ENCODE measurements at regions not wholly inside any gene's neighbourhood (a gene's known extent, or its start where the extent isn't known, plus 50 kb on each side); places are given as distances from the start of the nearest gene placed in this dataset.
"Not testable (repeated sequence)": the region's sequence is repeated elsewhere in the genome, so short reads cannot be mapped to it uniquely, and the experiment has no call there.

GRCh38 chr1:43108080-43108479 lies 64.0 kb downstream of the EBNA1BP2 start:
- no peak for TF ChIP-seq CTCF (IDR thresholded peaks at IDR 0.05; ENCODE audit: insufficient read depth, low read length, poor library complexity, severe bottlenecking)
- Histone ChIP-seq H3K27me3 (replicated peaks; ENCODE audit: control insufficient read depth, insufficient read depth, low read length) (no peaks in the 10 kb centered on the region), H3K4me3 (replicated peaks; ENCODE audit: low read depth, low read length) (no peak overlapping the region), H3K36me3 (ENCODE audit: control insufficient read depth, insufficient read depth, low read length) (no peaks in the 10 kb centered on the region)
- no peak for DNase-seq (ENCODE audit: extremely low read depth, insufficient read length)

GRCh38 chr1:43107664-43108063 lies 64.4 kb downstream of the EBNA1BP2 start:
- no peak for TF ChIP-seq CTCF (IDR thresholded peaks at IDR 0.05; ENCODE audit: insufficient read depth, low read length, poor library complexity, severe bottlenecking)
- H3K4me3 ChIP-seq (replicated peaks; ENCODE audit: low read depth, low read length) = no peak overlapping the region
- DNase-seq (ENCODE audit: extremely low read depth, insufficient read length) = no peak
- H3K27me3 ChIP-seq (replicated peaks; ENCODE audit: control insufficient read depth, insufficient read depth, low read length) = no peaks in the 10 kb centered on the region
- no peaks in the 10 kb centered on the region for H3K36me3 ChIP-seq (ENCODE audit: control insufficient read depth, insufficient read depth, low read length)

- DNase-seq (ENCODE audit: extremely low read depth, insufficient read length) = no peak
- no peaks in the 10 kb centered on the region for H3K27me3 ChIP-seq (replicated peaks; ENCODE audit: control insufficient read depth, insufficient read depth, low read length)
These were observed 67.9 kb downstream of the EBNA1BP2 start for GRCh38 chr1:43104027-43104763.

GRCh38 chr1:43101061-43101460 lies 71.0 kb downstream of the EBNA1BP2 start:
- TF ChIP-seq CTCF (IDR thresholded peaks at IDR 0.05; ENCODE audit: insufficient read depth, low read length, poor library complexity, severe bottlenecking) = no peak
- Histone ChIP-seq H3K27me3 (replicated peaks; ENCODE audit: control insufficient read depth, insufficient read depth, low read length) (no peaks in the 10 kb centered on the region), H3K4me3 (replicated peaks; ENCODE audit: low read depth, low read length) (no peak overlapping the region), H3K36me3 (ENCODE audit: control insufficient read depth, insufficient read depth, low read length) (no peaks in the 10 kb centered on the region)
- no peak for DNase-seq (ENCODE audit: extremely low read depth, insufficient read length)

More at GRCh38 chr1:43104027-43104763, 67.9 kb downstream of the EBNA1BP2 start:
- TF ChIP-seq CTCF (IDR thresholded peaks at IDR 0.05; ENCODE audit: insufficient read depth, low read length, poor library complexity, severe bottlenecking) = no peak
- H3K4me3 ChIP-seq (replicated peaks; ENCODE audit: low read depth, low read length) = no peak overlapping the region
- no peaks in the 10 kb centered on the region for H3K36me3 ChIP-seq (ENCODE audit: control insufficient read depth, insufficient read depth, low read length)

- TF ChIP-seq CTCF (IDR thresholded peaks at IDR 0.05; ENCODE audit: insufficient read depth, low read length, poor library complexity, severe bottlenecking) = no peak
- Histone ChIP-seq H3K4me3 (replicated peaks; ENCODE audit: low read depth, low read length) (no peak overlapping the region), H3K27me3 (replicated peaks; ENCODE audit: control insufficient read depth, insufficient read depth, low read length) (no peaks in the 10 kb centered on the region), H3K36me3 (ENCODE audit: control insufficient read depth, insufficient read depth, low read length) (no peaks in the 10 kb centered on the region)
- DNase-seq (ENCODE audit: extremely low read depth, insufficient read length) = no peak
These were observed 73.9 kb downstream of the EBNA1BP2 start for GRCh38 chr1:43098200-43098599.

- H3K27me3 ChIP-seq (replicated peaks; ENCODE audit: control insufficient read depth, insufficient read depth, low read length); H3K36me3 ChIP-seq (ENCODE audit: control insufficient read depth, insufficient read depth, low read length); DNase-seq (ENCODE audit: extremely low read depth, insufficient read length); H3K4me3 ChIP-seq (replicated peaks; ENCODE audit: low read depth, low read length): not testable (repeated sequence)
These were observed 75.6 kb downstream of the EBNA1BP2 start for GRCh38 chr1:43096528-43096927.

- not testable (repeated sequence) for H3K27me3 ChIP-seq (replicated peaks; ENCODE audit: control insufficient read depth, insufficient read depth, low read length); H3K36me3 ChIP-seq (ENCODE audit: control insufficient read depth, insufficient read depth, low read length); DNase-seq (ENCODE audit: extremely low read depth, insufficient read length); H3K4me3 ChIP-seq (replicated peaks; ENCODE audit: low read depth, low read length)
These were observed 81.3 kb downstream of the EBNA1BP2 start for GRCh38 chr1:43090812-43091211.

GRCh38 chr1:43090157-43090556 lies 81.9 kb downstream of the EBNA1BP2 start:
- not testable (repeated sequence) for H3K36me3 ChIP-seq (ENCODE audit: control insufficient read depth, insufficient read depth, low read length); H3K27me3 ChIP-seq (replicated peaks; ENCODE audit: control insufficient read depth, insufficient read depth, low read length); DNase-seq (ENCODE audit: extremely low read depth, insufficient read length); H3K4me3 ChIP-seq (replicated peaks; ENCODE audit: low read depth, low read length)

Data from GM06990 (cell line).